ENCODE measurements at regions not wholly inside any gene's neighbourhood (a gene's known extent, or its start where the extent isn't known, plus 50 kb on each side); places are given as distances from the start of the nearest gene placed in this dataset.

GRCh38 chr15:62986948-62987347, 55.6 kb upstream of the TPM1 start:
- no peak for DNase-seq (ENCODE audit: low read depth)

GRCh38 chr15:62988701-62989100, 53.8 kb upstream of the TPM1 start:
- DNase-seq (ENCODE audit: low read depth): no peak

- DNase-seq (ENCODE audit: low read depth): no peak
Observed at GRCh38 chr15:62989366-62990055, 53.0 kb upstream of the TPM1 start.

GRCh38 chr15:62991698-62992097, 50.8 kb upstream of the TPM1 start:
- no peak for DNase-seq (ENCODE audit: low read depth)

GRCh38 chr15:62992302-62992701, 50.2 kb upstream of the TPM1 start:
- no peak for DNase-seq (ENCODE audit: low read depth)
